ENCODE measurements at regions not wholly inside any gene's neighbourhood (a gene's known extent, or its start where the extent isn't known, plus 50 kb on each side); places are given as distances from the start of the nearest gene placed in this dataset.

- Histone ChIP-seq H3K27ac (ENCODE audit: low read depth, low read length) (no peak overlapping the region), H3K36me3 (ENCODE audit: control insufficient read depth in 1 of 2, insufficient read depth in 2 of 2, low read length in 2 of 2) (no peaks in the 10 kb centered on the region), H4K20me1 (ENCODE audit: insufficient read depth) (no peaks in the 10 kb centered on the region), H3K9me3 (ENCODE audit: control insufficient read depth in 1 of 2, insufficient read depth in 1 of 2, low read depth in 1 of 2, low read length in 2 of 2) (no peaks in the 10 kb centered on the region), H2AFZ (ENCODE audit: low read depth, low read length, poor library complexity, severe bottlenecking) (no peak overlapping the region), H3K79me2 (ENCODE audit: insufficient read depth, low read length) (no peaks in the 10 kb centered on the region), H3K4me3 (replicated peaks in 1 of 2; ENCODE audit: low read depth in 1 of 2, low read length in 2 of 2) (no peak overlapping the region), H3K4me2 (ENCODE audit: low read length) (no peak overlapping the region), H3K27me3 (ENCODE audit: insufficient read depth, low read length) (no peaks in the 10 kb centered on the region), H3K9me2 (ENCODE audit: insufficient read depth) (no peaks in the 10 kb centered on the region), H3K9ac (ENCODE audit: low read length) (no peak overlapping the region), H3K4me1 (ENCODE audit: control insufficient read depth in 1 of 2, insufficient read depth in 2 of 2, low read length in 2 of 2) (peaks cover 0 to 6% of the 10 kb centered on the region in 2 experiments; a peak in 2 of 4 replicates)
- DNase-seq (ENCODE audit: low read depth, low spot score) (no peak), ATAC-seq (no peak)
- POLR2A ChIA-PET = interaction anchor here (0.6 kb wide), 1 partner anchor 9 kb away, joined by 3 read pairs; no protein-coding TSS in a partner anchor
- intact Hi-C loops (cut with micrococcal nuclease) = no loop called here
- TF ChIP-seq POLR2A (IDR thresholded peaks at IDR 0.05; ENCODE audit: borderline replicate concordance, extremely low read depth, insufficient read depth, insufficient read length) (no peak), CEBPB (IDR thresholded peaks at IDR 0.05; ENCODE audit: low read depth) (no peak), CTCF (IDR thresholded peaks at IDR 0.05 in 2 of 3, conservative IDR thresholded peaks at IDR 0.05 in 1 of 3; ENCODE audit: borderline replicate concordance in 1 of 3, insufficient read depth in 1 of 3, low read depth in 2 of 3, low read length in 2 of 3) (no peak), CBX3 (IDR thresholded peaks at IDR 0.05; ENCODE audit: low read depth) (no peak)
- no TSS peak for BruUV-seq (replicated peaks)
- RAD21 ChIA-PET (ENCODE audit: low non-redundant PET in 1 of 2, low total read pairs in 2 of 2, uncharacterized antibody in 2 of 2, unreplicated experiment in 2 of 2) = no interaction called here
- CTCF ChIA-PET = interaction anchor here (1.5 kb wide), 1 partner anchor 13 kb away, joined by 3 read pairs; no protein-coding TSS in a partner anchor
These were observed 196.7 kb downstream of the MOXD1 start for GRCh38 chr6:132204591-132204990.

GRCh38 chr6:132202574-132202973 is 198.7 kb downstream of the MOXD1 start:
- CTCF ChIA-PET = interaction anchor here (1.0 kb wide), 1 partner anchor 277 kb away, joined by 3 read pairs; no protein-coding TSS in a partner anchor
- DNase-seq (ENCODE audit: low read depth, low spot score) (no peak), ATAC-seq (no peak)
- no peaks in the 10 kb centered on the region for H3K9me3 ChIP-seq (ENCODE audit: control insufficient read depth in 1 of 2, insufficient read depth in 1 of 2, low read depth in 1 of 2, low read length in 2 of 2)
- H3K4me3 ChIP-seq (replicated peaks in 1 of 2; ENCODE audit: low read depth in 1 of 2, low read length in 2 of 2) = no peak overlapping the region
- POLR2A ChIA-PET = no interaction called here
- no peak overlapping the region for H3K9ac ChIP-seq (ENCODE audit: low read length)
- no peak overlapping the region for H2AFZ ChIP-seq (ENCODE audit: low read depth, low read length, poor library complexity, severe bottlenecking)
- H3K4me2 ChIP-seq (ENCODE audit: low read length) = no peak overlapping the region
- intact Hi-C loops (cut with micrococcal nuclease) = no loop called here
- H3K79me2 ChIP-seq (ENCODE audit: insufficient read depth, low read length) = no peaks in the 10 kb centered on the region
- H3K9me2 ChIP-seq (ENCODE audit: insufficient read depth) = no peaks in the 10 kb centered on the region
- H3K36me3 ChIP-seq (ENCODE audit: control insufficient read depth in 1 of 2, insufficient read depth in 2 of 2, low read length in 2 of 2) = no peaks in the 10 kb centered on the region
- H3K27ac ChIP-seq (ENCODE audit: low read depth, low read length) = no peak overlapping the region
- RAD21 ChIA-PET (ENCODE audit: low non-redundant PET in 1 of 2, low total read pairs in 2 of 2, uncharacterized antibody in 2 of 2, unreplicated experiment in 2 of 2) = no interaction called here
- BruUV-seq (replicated peaks) = no TSS peak
- H3K27me3 ChIP-seq (ENCODE audit: insufficient read depth, low read length) = no peaks in the 10 kb centered on the region
- peaks cover 0 to 6% of the 10 kb centered on the region in 2 experiments; a peak in 2 of 4 replicates for H3K4me1 ChIP-seq (ENCODE audit: control insufficient read depth in 1 of 2, insufficient read depth in 2 of 2, low read length in 2 of 2)
- H4K20me1 ChIP-seq (ENCODE audit: insufficient read depth) = no peaks in the 10 kb centered on the region
- TF ChIP-seq ZNF274 (IDR thresholded peaks at IDR 0.05; ENCODE audit: low read depth, low read length) (no peak), ELF1 (IDR thresholded peaks at IDR 0.05; ENCODE audit: borderline replicate concordance, low read depth) (no peak), TCF7L2 (IDR thresholded peaks at IDR 0.05; ENCODE audit: borderline replicate concordance, extremely low read depth, insufficient read depth, insufficient read length) (no peak), CTCF (IDR thresholded peaks at IDR 0.05 in 2 of 3, conservative IDR thresholded peaks at IDR 0.05 in 1 of 3; ENCODE audit: borderline replicate concordance in 1 of 3, insufficient read depth in 1 of 3, low read depth in 2 of 3, low read length in 2 of 3) (no peak), ZFX (IDR thresholded peaks at IDR 0.05) (no peak), REST (IDR thresholded peaks at IDR 0.05; ENCODE audit: low read depth) (no peak), CEBPB (IDR thresholded peaks at IDR 0.05; ENCODE audit: low read depth) (no peak), SRF (IDR thresholded peaks at IDR 0.05; ENCODE audit: low read depth) (no peak), EGR1 (IDR thresholded peaks at IDR 0.05; ENCODE audit: low read depth) (no peak), POLR2AphosphoS5 (IDR thresholded peaks at IDR 0.05; ENCODE audit: low read depth, low read length) (no peak)

Data from HCT116 (cell line).